ENCODE measurements at regions not wholly inside any gene's neighbourhood (a gene's known extent, or its start where the extent isn't known, plus 50 kb on each side); places are given as distances from the start of the nearest gene placed in this dataset.

DNA sequence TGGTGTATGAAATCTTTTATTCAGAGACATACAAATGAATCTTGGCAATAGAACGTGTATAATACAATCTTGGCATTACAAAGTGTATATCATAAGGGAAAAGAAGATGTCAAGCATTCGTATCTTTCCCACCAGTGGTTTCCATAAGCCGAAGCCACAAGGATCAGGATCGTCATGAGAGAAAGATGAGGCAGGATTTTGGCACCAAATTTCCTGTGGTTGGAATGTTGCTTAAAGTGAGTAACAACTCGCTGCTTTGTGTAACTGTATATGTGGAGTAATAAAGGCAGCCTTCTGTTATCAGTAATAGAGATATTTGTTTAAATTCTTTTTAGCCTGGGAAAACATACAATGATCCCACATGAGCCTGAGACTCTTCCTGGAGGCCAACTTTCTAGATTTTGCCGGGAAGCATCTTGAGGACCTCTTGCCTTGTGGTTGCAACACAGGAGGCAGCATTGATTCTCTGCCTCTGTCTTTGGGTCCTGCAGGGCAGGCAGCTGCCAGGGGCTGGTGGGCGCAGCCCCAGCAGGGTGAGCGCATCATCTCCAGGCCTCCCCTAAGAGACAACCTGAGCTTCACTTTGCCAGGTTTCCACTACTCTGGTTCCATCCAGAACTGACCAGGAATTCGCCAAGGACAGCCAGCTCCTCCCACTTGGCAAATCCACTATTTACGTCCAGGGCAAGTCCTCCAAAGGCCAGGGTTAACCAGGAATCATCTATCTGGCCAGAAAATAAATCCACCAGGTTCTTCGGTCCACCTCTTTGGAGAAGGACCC is 230.9 kb upstream of the SULF2 start:
- Histone ChIP-seq H3K4me1 (ENCODE audit: insufficient read depth, low read length, poor library complexity, severe bottlenecking) (no peaks in the 10 kb centered on the region), H3K4me3 (ENCODE audit: low read depth, low read length, poor library complexity, severe bottlenecking) (no peak overlapping the region), H3K9me3 (ENCODE audit: low read depth, low read length, poor library complexity, severe bottlenecking) (no peaks in the 10 kb centered on the region), H3K36me3 (ENCODE audit: insufficient read depth, low read length, poor library complexity, severe bottlenecking) (no peaks in the 10 kb centered on the region), H3K27me3 (replicated peaks; ENCODE audit: insufficient read depth, low read depth, low read length, poor library complexity) (peaks cover 2% of the 10 kb centered on the region), H3K27ac (ENCODE audit: low read depth, low read length, poor library complexity, severe bottlenecking) (no peak overlapping the region)
- DNase-seq (ENCODE audit: low spot score) = no peak
- ChIA-PET CTCF (no interaction called here), POLR2A (ENCODE audit: low non-redundant PET) (no interaction called here)
- intact Hi-C loops (cut with micrococcal nuclease; ENCODE audit: unreplicated experiment) = no loop called here
- no peak for TF ChIP-seq EZH2 (IDR thresholded peaks at IDR 0.05; ENCODE audit: borderline replicate concordance, low read depth, low read length, poor library complexity, severe bottlenecking)
- TF ChIP-seq, protein P1, sequence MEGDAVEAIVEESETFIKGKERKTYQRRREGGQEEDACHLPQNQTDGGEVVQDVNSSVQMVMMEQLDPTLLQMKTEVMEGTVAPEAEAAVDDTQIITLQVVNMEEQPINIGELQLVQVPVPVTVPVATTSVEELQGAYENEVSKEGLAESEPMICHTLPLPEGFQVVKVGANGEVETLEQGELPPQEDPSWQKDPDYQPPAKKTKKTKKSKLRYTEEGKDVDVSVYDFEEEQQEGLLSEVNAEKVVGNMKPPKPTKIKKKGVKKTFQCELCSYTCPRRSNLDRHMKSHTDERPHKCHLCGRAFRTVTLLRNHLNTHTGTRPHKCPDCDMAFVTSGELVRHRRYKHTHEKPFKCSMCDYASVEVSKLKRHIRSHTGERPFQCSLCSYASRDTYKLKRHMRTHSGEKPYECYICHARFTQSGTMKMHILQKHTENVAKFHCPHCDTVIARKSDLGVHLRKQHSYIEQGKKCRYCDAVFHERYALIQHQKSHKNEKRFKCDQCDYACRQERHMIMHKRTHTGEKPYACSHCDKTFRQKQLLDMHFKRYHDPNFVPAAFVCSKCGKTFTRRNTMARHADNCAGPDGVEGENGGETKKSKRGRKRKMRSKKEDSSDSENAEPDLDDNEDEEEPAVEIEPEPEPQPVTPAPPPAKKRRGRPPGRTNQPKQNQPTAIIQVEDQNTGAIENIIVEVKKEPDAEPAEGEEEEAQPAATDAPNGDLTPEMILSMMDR (conservative IDR thresholded peaks at IDR 0.05; ENCODE audit: low read depth, low read length) = no peak
- BruUV-seq (replicated peaks) = no TSS peak

DNA sequence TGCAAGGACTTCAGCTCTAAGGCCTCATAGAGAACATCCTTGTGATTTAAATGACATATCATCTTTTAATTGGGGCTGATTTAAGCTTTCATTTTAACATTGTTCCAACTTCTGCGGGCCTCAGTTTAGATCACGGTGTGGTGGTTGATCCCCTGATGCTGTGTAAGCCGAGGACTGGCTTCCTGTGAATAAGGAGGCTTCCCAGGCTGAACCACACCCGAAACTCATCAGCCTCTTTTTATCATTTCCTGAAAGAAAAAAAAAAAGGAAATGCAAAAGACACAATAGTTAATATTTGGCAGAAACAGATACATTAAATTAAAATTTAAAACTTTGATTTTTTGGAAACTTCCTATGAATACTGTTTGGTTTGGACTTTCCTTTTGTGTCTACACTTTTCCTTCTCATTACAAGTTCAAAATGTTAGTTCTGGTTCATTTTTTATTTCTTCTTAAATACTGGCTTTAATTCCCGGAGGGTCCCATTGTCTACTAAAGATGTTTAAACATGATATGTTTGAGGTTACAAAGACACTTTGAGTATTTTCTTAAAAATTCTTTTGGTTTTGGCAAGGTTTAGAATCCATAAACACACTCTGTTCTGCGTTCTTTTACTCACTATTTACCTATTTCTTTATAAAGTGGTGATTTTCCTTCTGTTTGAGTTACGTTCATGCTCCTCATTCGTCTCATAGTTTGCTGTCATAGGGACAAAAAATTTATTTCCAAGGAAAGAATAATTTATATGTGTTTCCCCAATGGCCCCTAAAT is 230.0 kb upstream of the SULF2 start:
- H3K27ac ChIP-seq (ENCODE audit: low read depth, low read length, poor library complexity, severe bottlenecking) = no peak overlapping the region
- no peaks in the 10 kb centered on the region for H3K4me1 ChIP-seq (ENCODE audit: insufficient read depth, low read length, poor library complexity, severe bottlenecking)
- H3K27me3 ChIP-seq (replicated peaks; ENCODE audit: insufficient read depth, low read depth, low read length, poor library complexity) = peaks cover 2% of the 10 kb centered on the region
- H3K36me3 ChIP-seq (ENCODE audit: insufficient read depth, low read length, poor library complexity, severe bottlenecking) = no peaks in the 10 kb centered on the region
- H3K9me3 ChIP-seq (ENCODE audit: low read depth, low read length, poor library complexity, severe bottlenecking) = no peaks in the 10 kb centered on the region
- ChIA-PET CTCF (no interaction called here), POLR2A (ENCODE audit: low non-redundant PET) (no interaction called here)
- H3K4me3 ChIP-seq (ENCODE audit: low read depth, low read length, poor library complexity, severe bottlenecking) = no peak overlapping the region
- no TSS peak for BruUV-seq (replicated peaks)
- TF ChIP-seq, protein P1 (conservative IDR thresholded peaks at IDR 0.05; ENCODE audit: low read depth, low read length) = no peak
- no peak for TF ChIP-seq EZH2 (IDR thresholded peaks at IDR 0.05; ENCODE audit: borderline replicate concordance, low read depth, low read length, poor library complexity, severe bottlenecking)
- no peak for DNase-seq (ENCODE audit: low spot score)
- intact Hi-C loops (cut with micrococcal nuclease; ENCODE audit: unreplicated experiment) = no loop called here

DNA sequence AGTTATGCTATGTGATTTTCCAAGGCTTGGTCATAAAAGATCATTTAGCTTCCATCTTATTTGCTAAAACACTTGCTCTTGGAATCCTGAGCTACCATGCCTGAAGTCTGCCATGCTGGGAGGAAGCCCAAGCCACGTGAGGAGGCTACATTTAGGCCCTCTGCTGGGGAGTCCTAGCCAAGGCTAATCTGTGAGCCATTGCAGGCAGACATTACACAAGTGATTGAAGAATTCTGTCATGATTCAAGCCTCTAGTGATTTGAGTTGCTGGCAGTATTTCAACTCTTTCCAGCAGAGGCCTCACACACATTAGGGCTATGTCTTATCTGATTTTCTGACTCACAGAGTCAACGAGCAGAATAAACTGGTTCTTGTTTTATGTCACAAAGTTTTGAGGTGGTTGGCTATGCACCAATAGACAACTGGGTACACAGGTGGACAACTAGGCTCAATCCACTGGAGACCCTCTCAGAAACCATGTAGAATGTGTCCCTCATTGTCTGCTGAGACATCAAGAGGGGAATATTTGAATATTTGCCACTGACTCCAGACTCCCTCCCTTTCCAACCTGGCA is 227.2 kb upstream of the SULF2 start:
- H3K27ac ChIP-seq (ENCODE audit: low read depth, low read length, poor library complexity, severe bottlenecking) = no peak overlapping the region

More for the DNA sequence above, 227.2 kb upstream of the SULF2 start:
- TF ChIP-seq EZH2 (IDR thresholded peaks at IDR 0.05; ENCODE audit: borderline replicate concordance, low read depth, low read length, poor library complexity, severe bottlenecking) = no peak
- TF ChIP-seq, protein P1 (conservative IDR thresholded peaks at IDR 0.05; ENCODE audit: low read depth, low read length) = no peak
- DNase-seq (ENCODE audit: low spot score) = no peak
- BruUV-seq (replicated peaks) = no TSS peak
- Histone ChIP-seq H3K4me3 (ENCODE audit: low read depth, low read length, poor library complexity, severe bottlenecking) (no peak overlapping the region), H3K27me3 (replicated peaks; ENCODE audit: insufficient read depth, low read depth, low read length, poor library complexity) (peaks cover 2% of the 10 kb centered on the region), H3K36me3 (ENCODE audit: insufficient read depth, low read length, poor library complexity, severe bottlenecking) (no peaks in the 10 kb centered on the region), H3K9me3 (ENCODE audit: low read depth, low read length, poor library complexity, severe bottlenecking) (no peaks in the 10 kb centered on the region), H3K4me1 (ENCODE audit: insufficient read depth, low read length, poor library complexity, severe bottlenecking) (no peaks in the 10 kb centered on the region)
- POLR2A ChIA-PET (ENCODE audit: low non-redundant PET) = no interaction called here
- CTCF ChIA-PET = no interaction called here
- intact Hi-C loops (cut with micrococcal nuclease; ENCODE audit: unreplicated experiment) = no loop called here

Data from A673 (cell line).